Pons (tissue), 1 donor: ENCODE measurements at regions not wholly inside any gene's neighbourhood (a gene's known extent, or its start where the extent isn't known, plus 50 kb on each side); places are given as distances from the start of the nearest gene placed in this dataset.

Experiments
- DNase-seq: peaks from one replicate; pipeline ENCODE4 v3.0.0-alpha.2; 2016; ENCODE audit warnings: low spot score

DNA sequence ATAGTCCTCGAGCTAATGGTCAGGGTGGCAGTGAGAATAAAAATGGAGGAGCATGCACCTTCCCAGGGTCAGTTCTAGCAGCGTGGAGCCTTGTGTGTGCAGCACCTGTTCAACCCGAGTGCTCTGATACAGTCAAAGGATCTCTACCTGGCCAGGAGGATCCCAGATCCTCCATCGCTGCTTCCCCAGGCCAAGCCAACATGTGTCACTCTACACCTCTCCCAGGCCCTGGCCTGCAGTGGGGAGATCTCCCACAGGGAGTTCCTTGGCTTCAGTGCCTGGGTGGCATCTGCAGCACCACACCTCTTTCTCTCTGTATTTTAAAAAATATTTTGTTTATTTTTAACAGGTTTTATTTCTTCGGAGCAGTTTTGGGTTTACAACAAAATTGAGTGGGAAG, 414.8 kb upstream of the C2CD4B start:
- DNase-seq, result no peak

- DNase-seq, result no peak
Observed at GRCh38 chr15:62582580-62582979, 417.5 kb upstream of the C2CD4B start.

DNA sequence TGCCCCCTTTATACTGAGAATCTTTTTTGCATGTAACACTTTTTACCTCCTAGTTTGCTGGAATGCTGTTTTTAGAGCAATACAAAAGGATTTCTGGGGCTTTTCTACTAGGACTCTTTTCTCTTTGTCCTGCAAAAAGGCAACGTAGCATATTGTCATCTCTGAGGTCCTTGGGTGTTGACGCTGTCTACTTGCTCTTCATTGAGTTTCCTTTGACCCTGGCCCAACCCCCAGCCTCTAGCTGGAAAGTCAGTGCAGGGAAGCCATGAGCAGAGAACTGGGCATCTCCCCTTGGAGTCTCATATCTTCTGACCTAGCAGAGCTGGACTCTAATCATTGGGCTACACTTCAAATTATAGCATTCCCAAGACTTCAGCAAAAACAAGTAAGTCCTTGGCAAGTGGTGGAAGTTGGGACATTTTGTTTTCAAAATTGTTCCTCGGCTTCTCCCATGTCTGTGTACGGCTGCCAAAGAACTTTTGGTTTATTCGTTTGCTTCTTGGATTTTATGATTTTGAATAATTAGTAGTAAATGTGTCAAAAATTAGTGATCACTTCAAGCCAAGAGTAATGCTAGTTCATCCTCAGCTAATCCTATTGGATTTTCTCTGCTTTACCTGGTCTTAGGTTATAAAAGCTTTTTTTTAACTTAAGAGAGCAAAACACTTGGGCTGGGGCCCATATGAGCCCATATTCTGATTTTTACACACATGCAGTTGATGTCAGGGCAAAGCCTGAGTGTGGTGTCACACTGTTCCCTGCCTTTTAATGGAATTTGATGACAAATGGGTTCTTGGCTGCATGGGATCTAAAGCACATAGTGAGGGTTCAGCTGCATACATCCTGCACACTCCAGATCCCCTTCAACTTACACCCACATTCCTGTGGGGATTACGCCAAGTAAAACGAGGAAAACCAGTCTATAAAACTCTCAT, 419.5 kb upstream of the C2CD4B start:
- DNase-seq, result no peak

- DNase-seq, result no peak
Observed at GRCh38 chr15:62588938-62589670, 424.0 kb upstream of the C2CD4B start.

- DNase-seq, result no peak
Observed at GRCh38 chr15:62591842-62592838, 427.1 kb upstream of the C2CD4B start.

DNA sequence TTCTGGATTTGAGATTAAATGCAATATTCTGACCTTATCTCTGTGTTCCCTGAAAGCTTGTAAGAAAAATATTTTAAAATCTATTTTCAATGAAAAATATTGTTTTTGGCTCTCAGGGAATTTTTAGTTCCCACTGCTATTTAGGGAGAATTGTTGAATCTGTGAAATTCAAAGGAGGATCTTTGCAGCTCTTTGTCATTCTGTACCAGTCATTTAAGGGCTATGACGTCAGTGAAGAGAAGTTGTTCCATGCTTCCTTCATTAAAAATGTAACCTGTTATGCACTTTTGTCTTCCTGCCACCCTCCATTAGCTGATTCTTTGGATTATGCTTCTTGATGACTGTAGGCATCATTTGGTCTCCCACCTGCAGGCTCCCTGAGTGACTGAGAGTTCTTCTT, 427.8 kb upstream of the C2CD4B start:
- peak; percentile 4 for DNase-seq

- no peak for DNase-seq
Observed at GRCh38 chr15:62593681-62594399, 428.8 kb upstream of the C2CD4B start.

DNA sequence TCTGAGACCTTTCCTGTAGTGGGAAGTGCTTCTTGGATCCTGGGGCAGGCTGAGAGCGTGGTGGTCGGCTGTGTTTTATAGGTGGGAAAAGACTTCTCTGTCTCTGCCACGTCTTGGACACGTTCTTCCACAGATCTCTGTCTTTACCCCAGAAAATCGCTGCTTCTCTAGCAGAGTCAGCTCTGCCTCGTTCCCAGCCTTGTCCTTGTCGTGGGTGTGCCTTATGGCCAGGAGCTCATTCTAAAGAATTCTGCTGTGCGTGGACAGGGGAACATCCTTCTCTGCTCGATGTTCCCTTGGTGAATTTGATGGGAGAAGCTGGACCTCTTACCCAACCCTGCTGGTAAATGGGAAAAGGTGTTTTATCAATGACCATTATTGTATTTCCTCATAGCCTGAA, 433.1 kb upstream of the C2CD4B start:
- no peak for DNase-seq

DNA sequence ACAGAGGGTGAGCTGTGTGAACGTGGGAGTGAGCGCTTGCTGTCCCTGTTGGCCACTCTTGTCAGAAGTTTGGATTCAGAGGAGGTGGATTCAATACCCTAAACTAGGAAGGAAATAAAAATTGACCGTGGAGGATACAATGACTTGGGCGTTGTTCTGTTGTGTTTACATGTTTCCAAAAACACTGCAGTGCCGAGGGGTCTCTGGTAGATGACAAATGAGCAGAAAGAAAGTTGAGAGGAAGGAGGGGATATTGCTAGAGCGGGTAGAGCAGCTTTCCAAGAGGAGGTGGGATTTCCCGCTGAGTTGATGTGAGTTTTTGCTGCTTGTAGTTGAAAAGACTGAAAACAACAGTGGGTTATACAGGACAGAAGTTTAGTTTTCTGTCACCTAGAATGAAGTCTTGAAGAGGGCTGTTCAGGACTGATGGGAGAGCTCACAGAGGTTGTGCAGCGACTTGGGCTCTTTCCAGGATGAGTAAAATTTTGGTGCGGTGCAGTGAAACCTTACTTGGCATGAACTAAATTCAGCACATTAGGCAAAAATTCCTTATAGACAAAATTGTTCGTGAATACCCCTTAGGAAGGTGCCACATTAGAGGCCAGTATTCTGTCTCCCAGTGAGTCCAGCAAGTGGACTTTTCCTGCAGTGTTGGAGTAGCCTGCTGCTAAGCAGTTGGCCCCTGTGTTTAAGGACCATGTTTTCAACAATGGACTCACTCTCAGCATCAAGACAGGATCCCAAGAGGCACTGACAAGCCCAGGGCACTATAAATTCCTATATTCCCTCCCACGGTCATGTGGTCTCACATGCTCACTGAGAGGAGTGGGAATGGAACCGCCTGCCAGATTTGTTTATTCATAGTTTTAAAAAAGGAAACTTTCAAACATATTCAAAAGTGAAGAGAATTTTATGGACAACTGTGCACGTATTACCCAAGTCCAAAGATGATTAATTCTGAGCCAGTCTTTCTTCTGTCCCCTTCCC, 435.0 kb upstream of the C2CD4B start:
- no peak for DNase-seq

DNA sequence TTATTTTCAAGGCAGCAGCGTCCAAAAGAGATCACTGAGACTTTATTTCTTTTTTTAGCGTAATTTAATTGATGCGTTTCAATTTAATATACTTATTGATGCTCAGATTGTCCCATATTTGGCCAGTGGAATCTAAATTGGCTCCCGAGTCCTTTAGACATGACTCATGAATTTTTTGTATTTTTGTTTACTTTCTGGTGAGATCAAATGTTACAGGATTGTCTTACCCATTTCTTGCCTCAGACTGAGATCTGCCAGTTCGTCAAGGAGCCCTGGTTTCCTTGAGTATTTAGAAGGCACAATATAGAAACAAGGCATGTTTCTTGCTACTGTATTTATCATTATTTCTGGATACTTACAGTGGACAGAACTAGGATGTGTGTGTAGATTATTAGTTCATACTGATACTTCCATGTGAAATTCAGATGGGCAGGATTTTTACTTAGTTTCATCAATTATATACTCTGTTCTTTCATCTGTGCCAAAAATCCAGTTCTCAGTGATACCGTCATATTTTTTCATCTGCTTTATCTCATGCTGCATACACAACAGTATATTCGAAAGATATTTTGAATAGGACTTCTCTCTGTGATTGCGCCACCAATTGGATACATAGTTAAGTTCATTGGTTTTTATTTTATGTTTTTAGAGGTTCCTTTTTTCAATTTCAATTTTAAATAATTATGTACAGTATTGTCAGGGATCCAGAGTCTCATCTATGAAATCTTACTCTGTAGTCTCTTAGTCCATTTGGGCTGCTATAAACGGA, 436.9 kb upstream of the C2CD4B start:
- no peak for DNase-seq

- DNase-seq, result no peak
Observed at GRCh38 chr15:62603742-62604141, 438.7 kb upstream of the C2CD4B start.

DNA sequence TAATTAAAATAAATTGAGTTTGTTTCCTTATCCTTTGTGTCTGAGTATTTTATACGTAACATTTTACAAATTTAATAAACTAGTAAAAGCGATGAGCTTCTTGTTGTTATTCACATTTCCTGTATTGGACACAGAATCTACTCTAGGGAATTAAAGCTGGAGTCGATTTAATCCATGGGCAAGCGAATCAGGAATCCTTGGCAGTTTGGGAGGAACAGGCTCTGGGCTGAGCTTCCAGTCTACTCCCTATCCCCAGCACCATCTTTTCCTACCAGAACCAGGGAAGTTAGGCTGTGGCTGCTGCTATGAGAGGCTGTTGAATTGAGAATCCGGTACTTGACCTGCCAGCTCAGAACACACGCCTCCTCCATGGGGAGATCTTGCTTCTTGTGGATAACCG, 437.3 kb upstream of the TPM1 start:
- no peak for DNase-seq

DNA sequence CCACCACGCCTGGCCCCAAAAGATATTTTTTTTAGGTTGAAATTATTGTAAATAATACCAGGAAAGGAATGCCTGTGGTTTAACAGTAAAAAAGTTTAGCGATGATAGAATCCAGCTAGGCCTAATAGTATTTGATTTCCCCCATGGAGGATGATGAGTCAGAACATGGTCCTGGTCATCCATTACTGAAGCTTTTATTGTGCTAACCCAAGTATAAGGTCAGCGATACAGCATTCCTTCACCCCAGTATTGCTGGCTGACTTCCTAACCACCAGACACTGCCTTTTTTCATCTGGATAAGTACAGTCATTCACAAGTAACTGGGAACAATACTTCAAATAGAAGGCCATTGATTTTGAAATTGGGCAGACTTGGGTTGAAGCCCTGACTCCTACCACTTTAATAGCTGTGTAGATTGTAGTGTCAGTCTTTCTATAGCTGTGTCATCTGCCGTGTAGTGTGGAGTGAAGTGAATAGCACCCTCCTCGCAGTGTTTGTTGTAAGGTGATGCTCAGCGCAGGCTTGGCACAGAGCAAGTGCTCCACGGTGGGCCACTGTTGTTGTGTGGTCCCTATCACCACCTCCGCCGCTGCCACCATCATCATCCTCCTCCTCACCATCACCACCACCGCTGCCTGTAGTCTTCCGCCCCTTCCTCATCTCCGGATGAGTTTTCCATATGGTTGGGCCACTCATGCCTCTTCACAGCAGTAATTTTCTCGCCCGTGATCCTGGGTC, 436.0 kb upstream of the TPM1 start:
- peak; percentile 54 for DNase-seq

DNA sequence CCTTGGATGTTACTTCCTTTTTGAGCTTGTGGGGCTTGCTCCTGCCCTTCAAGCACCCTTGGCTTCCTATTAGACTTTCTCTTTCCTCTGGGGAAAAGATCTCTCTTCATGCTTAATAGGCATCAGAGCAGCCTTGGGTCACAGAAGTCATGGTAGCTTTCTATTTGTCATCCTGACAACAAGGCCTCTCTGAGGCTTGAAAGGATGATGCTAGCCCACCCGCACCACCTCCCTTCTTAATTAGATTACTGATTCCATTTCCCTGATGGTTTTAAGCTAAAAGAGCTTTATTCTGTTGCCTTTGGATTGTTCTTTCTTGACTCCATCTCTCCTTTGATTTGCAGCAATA, 435.5 kb upstream of the TPM1 start:
- no peak for DNase-seq

DNA sequence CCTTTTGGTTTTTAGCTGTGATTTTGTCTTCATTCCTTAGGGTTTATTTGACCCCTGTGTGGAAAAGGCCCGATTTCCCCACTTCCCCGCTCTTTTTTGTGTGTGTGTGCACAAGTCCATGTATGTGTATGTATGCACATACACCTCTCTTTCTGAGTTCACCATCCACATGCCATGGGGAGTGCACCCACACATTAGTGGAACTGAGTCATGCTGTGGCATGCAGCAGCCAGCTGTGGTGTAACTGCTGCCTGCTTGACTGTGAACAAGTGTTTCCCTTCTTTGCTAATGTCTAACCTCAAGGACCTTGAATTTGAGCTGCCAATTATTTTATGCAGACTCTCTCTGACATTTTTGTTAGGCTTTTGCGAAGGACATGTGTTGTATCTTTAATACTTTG, 434.9 kb upstream of the TPM1 start:
- no peak for DNase-seq

DNA sequence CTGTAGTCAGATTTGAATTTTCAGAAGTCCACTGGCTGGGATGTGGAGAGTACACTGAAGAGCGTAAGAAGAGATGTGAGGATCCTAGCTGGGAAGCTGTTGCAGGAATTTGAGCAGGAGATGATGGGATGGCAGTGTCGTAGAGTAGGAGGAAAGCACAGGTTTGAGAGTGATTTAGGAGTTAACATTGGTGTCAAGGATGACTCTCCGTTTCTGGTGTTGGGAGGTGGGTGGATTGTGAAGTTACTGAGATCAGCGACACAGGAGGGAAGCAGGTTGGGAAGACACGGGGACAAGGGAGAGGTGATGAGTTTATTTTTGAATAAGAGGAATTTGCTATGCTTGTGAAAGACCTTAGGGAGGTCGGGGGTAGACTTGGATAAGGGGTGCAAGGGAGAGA, 434.2 kb upstream of the TPM1 start:
- DNase-seq, result no peak

- no peak for DNase-seq
Observed at GRCh38 chr15:62610265-62610869, 432.2 kb upstream of the TPM1 start.

GRCh38 chr15:62611002-62611401, 431.5 kb upstream of the TPM1 start:
- DNase-seq, result no peak
